ENCODE measurements at regions not wholly inside any gene's neighbourhood (a gene's known extent, or its start where the extent isn't known, plus 50 kb on each side); places are given as distances from the start of the nearest gene placed in this dataset.
"Not testable (repeated sequence)": the region's sequence is repeated elsewhere in the genome, so short reads cannot be mapped to it uniquely, and the experiment has no call there.

DNA sequence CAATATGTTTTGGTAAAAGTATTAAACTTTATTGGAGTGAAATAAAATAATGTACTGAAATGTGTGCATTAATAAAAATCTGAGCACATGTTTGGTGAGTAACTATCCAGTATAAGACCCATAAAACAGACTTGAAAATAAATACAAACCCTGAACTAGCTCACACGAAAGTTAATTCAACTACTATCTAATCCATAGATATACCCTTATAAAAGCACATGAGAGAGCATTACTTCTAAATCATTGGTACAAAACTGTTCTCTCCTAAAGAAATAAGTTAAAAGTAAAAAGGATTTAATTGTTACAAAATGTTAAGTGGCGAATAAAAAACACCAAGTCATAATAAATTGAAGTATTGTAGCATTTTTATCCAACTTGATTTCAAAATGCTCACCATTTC is 295.6 kb downstream of the PTPRC start:
- no peak for DNase-seq

DNA sequence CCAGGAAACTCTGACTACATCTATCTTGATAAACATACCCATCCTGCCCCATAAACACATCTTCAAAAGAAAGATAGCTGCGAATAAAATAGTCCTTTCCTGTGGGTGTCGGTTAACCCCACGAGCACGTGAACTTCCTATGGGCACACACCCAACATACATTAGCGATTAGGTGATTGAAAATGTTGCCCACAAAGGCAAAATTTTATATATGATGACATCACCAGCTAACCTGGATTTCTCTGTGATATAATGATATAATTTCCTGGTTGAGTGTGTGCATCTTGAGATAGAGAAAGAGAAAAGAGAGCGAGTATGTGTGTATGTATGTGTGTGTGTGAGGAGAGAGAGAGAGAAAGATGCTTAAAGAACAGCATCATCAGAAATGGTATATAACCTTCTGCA is 296.1 kb downstream of the PTPRC start:
- peak; percentile 51 for DNase-seq

GRCh38 chr1:198935306-198935921 is 296.6 kb downstream of the PTPRC start:
- DNase-seq, result peak; percentile 87

GRCh38 chr1:198936371-198937083 is 297.7 kb downstream of the PTPRC start:
- peak; percentile 61 for DNase-seq

DNA sequence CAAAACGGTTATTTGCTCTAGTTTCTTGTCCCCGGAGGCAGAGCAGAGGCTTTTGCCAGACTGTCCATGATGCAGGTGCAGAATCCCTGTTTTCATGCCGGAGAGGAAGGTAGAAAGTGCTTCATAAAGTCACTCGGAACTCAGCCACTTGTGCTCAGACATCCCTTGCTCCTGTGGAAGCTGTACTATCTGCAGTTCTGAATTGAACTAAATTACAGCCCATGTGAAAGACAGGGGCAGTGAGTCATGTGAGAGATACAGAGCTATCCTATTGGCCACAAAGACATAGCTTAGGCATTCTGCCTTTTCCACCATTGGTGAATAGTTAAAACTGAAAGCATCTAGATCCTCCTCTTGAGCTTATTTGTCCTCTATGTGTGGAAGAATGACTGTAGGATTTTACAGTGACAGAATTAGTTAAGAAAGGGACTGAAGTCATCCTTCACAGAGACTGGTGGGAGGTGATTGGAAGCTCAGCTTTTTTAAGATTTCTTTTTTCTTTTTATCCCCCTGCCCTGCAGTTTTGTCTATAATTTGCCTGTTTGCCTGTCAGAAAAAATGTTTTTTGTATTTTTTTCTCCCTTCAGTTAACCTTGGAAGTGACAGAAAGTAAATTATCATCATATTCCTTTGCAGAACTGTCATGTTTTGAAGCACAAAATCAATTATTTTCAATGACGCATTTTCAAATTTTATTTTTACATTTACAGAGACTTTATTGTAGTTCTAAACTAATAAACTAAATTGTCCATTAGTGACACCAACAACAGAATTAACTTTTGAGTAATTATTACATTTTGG is 298.6 kb downstream of the PTPRC start:
- DNase-seq, result peak; percentile 89

DNA sequence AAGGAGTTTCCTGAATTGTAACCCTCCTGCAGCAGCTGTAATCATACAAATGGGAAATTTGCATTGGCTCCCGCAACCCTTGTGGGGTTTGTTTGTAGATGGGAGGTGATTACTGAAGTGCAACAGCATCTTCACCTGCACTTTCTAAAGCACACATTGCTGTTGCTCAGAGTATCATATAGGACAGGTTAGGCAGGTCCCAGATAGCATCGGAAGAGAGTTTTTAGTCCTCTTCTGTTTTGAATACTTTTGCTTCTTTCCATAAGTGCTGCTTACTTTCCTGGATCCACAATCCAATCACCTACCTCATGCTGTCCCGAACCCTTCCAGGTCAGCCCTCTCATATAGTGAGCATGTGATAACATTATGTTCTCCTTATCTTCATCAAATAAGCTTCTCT is 300.4 kb downstream of the PTPRC start:
- DNase-seq, result no peak

DNA sequence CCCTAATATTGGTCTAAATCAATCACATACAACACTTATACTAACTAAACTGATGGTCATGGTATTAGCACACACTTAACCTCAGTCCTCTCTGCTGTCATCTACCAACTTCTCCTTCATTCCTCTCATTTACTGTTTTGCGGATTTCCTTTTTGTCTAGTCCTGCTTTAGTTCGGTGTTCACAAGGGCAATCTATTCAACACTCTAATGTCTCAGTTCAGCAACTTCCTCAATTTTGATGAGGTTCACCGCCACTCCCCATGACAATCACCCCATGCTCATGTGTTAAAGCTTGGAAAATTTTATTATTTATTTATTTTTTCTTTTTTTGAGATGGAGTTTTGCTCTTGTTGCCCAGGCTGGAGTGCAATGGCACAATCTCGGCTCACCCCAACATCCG is 301.1 kb downstream of the PTPRC start:
- no peak for DNase-seq

GRCh38 chr1:198942466-198942865 is 303.6 kb downstream of the PTPRC start:
- no peak for DNase-seq

- DNase-seq, result no peak
Measured at GRCh38 chr1:198943484-198944187, 304.8 kb downstream of the PTPRC start.

DNA sequence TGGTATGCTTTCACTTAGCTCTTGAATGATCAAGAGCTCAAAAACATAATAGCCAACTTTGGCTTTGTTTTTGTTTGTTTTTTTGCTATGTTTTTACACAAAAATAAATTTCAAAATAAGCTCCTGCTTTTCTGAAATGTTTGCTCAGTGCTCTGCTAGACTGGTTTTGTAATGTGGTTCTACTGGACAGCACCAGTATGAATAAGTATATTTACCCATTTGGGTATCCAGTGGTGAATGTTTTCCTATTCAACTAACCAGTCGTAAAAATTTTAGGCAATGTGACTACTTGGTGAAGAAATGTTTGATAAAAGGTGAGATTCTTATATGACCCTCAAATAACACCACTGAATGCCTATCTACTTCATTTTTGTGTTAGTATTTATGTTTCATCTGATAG is 308.6 kb downstream of the PTPRC start:
- DNase-seq, result no peak

- DNase-seq, result no peak
Measured at GRCh38 chr1:198948895-198949659, 310.2 kb downstream of the PTPRC start.

DNA sequence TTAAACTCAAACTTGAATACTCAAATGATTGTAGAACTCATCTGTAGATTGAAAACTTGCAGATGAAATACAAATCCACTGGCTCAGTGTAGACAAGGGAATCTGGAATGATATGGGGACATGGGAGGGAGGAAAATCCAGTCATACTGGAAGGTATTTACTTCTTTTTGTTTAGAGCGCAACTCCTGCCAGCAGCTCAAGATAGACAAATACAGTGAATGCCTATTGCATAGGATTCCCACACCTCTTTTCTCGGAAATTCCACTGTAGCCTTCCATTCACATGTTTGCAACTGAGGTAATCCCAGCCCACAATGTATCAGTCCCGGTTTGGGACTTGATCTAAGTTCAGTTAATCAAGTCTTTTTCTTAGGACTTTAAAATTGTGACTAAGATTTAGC is 311.2 kb downstream of the PTPRC start:
- no peak for DNase-seq

- no peak for DNase-seq
Measured at GRCh38 chr1:198955085-198955484, 316.2 kb downstream of the PTPRC start.

GRCh38 chr1:198957044-198957443 is 318.2 kb downstream of the PTPRC start:
- no peak for DNase-seq

DNA sequence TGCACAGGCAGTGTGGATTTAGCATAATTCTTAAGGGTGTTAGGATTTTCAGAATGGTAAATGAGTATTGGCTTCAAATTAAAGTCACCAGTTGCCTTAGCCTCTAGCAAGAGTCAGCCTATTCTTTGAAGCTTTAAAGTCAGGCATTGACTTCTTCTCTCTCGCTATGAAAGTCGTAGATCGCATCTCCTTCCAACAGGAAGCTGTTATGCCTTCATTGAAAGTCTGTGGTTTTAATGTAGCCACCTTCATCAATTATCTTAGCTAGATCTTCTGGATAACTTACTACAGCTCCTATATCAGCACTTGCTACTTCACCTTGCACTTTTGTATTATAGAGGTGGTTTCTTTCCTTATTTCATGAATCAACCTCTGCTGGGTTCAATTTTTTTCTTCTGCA is 320.2 kb downstream of the PTPRC start:
- DNase-seq, result no peak

DNA sequence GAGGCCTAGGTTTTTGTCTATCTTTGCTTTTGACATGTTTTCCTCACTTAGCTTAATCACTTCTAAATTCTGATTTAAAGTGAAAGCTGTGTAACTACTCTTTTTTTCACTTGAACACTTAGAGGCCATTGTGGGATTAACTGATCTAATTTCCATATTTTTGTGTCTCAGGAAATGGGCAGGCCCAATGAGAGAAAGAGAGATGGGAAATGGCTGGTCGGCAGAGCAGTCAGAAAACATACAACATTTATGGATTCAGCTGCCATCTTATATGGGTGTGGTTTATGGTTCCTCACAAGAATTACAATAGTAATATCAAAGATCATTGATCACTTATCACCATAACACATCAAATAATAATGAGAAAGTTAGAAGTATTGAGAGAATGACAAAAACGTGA is 320.8 kb downstream of the PTPRC start:
- no peak for DNase-seq

DNA sequence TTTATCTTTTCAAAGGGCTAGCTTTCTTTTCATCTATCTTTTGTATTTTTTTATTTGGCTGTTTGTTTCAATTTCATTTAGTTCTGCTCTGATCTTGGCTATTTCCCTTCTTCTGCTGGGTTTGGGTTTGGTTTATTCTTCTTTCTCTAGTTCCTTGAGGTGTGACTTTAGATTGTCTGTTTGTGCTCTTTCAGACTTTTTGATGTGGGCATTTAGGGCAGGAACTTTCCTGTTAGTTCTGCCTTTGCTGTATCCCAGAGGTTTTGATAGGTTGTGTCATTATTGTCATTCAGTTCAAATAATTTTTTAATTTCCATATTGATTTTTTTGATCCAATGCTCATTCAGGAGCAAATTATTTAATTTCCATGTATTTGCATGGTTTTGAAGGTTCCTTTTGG is 325.0 kb downstream of the PTPRC start:
- not testable (repeated sequence) for DNase-seq

- DNase-seq, result no peak
Measured at GRCh38 chr1:198966519-198966918, 327.7 kb downstream of the PTPRC start.

- DNase-seq, result no peak
Measured at GRCh38 chr1:198967566-198967965, 328.7 kb downstream of the PTPRC start.

DNA sequence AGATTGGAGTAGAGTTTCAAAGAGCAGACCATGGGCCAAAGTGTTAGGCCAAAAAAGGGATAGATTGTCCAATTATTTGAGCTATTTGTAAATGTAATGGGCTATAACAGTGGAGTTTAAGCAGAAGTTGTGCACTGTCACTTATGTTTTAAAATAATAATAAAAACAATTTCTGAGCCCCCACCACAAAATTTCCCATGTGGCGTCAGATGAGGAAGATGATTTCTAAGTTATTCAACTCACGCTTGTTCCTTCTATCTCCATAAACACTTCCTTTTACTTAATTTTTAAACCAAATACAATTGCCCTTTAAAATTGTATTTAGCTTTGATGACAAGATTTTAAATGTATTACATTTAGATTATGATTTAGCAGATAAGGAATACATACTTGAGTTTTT is 330.0 kb downstream of the PTPRC start:
- no peak for DNase-seq

DNA sequence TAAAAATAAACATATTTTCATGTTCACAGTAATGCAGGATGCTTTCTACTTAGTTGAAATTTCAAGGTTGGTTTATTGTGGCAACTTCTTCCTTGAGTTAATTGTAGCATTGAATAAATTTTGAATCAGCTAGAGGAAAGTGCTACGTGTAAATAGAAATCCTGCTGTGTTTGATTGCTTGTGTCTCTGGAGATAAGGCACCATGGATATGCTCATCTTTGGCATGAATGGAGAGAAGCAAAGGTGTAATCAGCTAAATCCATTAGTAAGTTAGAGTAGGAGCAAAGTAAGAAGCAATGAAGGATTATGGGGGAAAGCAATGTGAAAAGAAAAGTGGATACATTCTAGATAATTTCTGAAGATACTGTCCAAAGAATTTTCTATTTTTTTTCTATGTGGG is 331.1 kb downstream of the PTPRC start:
- no peak for DNase-seq

DNA sequence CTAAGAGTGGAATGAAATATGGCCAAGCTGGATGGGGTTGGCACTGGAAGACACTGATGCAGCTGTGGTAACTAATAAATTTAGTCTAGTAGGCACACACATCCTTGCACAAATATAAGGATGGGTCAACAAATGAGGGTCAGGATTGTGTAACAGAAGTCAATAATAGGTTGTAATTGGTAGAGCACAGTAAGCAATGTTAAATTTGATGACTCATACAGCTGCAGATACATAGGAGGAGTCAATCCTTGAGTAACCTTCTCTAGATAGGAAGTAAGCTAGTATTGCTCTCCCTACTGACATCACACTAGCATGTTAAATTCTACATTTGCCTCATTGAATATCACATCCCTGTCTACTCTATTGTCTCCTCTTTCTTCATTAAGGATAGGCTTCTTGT is 332.1 kb downstream of the PTPRC start:
- DNase-seq, result no peak
